ENCODE measurements at regions not wholly inside any gene's neighbourhood (a gene's known extent, or its start where the extent isn't known, plus 50 kb on each side); places are given as distances from the start of the nearest gene placed in this dataset.
"Not testable (repeated sequence)": the region's sequence is repeated elsewhere in the genome, so short reads cannot be mapped to it uniquely, and the experiment has no call there.

DNA sequence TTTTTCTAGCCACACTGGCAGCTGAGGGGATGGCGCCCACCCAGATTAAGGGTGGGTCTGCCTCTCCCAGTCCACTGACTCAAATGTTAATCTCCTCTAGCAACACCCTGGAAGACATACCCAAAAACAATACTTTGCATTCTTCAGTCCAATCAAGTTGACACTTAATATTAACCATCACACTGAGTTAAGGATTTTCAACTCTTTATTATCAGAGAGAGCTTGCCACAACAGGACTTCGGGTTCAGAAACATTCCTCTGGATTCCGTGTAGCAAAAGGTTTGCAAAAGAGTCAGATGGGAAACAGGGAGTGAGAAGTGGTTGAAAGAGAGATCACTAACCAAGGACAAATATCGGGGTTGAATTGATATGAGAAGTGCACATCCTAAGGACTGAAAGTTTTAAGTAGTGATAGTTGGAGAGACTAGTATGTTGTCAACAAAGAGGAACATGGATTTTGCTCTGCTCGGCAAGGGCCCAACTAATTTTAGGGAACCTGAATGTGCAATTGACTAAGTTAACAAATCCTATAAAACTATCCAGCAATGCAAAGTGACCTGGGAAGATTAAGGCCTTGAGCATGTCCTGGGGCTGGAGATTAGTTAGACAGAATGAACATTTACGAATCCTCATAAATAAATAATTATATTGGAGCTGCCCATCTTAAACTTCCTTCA is 137.0 kb upstream of the TENT5A start:
- H3K79me2 ChIP-seq (ENCODE audit: insufficient read depth, low read depth, low read length), result no peaks in the 10 kb centered on the region
- no TSS peak for BruUV-seq (replicated peaks)
- TF ChIP-seq, protein P1, sequence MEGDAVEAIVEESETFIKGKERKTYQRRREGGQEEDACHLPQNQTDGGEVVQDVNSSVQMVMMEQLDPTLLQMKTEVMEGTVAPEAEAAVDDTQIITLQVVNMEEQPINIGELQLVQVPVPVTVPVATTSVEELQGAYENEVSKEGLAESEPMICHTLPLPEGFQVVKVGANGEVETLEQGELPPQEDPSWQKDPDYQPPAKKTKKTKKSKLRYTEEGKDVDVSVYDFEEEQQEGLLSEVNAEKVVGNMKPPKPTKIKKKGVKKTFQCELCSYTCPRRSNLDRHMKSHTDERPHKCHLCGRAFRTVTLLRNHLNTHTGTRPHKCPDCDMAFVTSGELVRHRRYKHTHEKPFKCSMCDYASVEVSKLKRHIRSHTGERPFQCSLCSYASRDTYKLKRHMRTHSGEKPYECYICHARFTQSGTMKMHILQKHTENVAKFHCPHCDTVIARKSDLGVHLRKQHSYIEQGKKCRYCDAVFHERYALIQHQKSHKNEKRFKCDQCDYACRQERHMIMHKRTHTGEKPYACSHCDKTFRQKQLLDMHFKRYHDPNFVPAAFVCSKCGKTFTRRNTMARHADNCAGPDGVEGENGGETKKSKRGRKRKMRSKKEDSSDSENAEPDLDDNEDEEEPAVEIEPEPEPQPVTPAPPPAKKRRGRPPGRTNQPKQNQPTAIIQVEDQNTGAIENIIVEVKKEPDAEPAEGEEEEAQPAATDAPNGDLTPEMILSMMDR (conservative IDR thresholded peaks at IDR 0.05; ENCODE audit: low read length), result no peak
- TF ChIP-seq EZH2phosphoT487 (IDR thresholded peaks at IDR 0.05; ENCODE audit: borderline replicate concordance, low read depth, low read length), result no peak

DNA sequence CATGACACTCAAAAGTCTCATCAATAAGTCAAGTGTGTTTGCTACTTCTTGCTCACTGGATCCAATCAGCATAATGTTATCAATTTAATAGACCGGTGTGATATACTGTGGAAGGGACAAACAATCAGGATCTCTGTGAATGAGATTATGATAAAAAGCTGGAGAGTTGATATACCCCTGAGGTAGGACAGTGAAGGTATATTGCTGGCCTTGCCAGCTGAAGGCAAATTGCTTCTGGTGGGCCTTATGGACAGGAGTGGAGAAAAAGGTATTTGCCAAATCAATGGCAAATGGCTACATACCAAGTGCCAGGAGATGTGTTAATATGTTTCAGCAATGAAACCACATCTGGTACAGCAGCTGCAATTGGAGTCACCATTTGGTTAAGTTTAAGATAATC is 134.4 kb upstream of the TENT5A start:
- CTCF ChIA-PET (ENCODE audit: unreplicated experiment); H3K9me3 ChIP-seq (ENCODE audit: low read length); H3K4me1 ChIP-seq (ENCODE audit: insufficient read depth, low read length, poor library complexity, severe bottlenecking); intact Hi-C loops (cut with micrococcal nuclease; ENCODE audit: unreplicated experiment); BruUV-seq (replicated peaks); H3K79me2 ChIP-seq (ENCODE audit: insufficient read depth, low read depth, low read length); POLR2A ChIA-PET; H3K4me2 ChIP-seq (ENCODE audit: low read length); DNase-seq (ENCODE audit: low spot score); H2AFZ ChIP-seq (ENCODE audit: low read length); H3K4me3 ChIP-seq (ENCODE audit: low read depth, low read length, poor library complexity, severe bottlenecking); H4K20me1 ChIP-seq (ENCODE audit: insufficient read depth, low read length); H3K36me3 ChIP-seq (ENCODE audit: insufficient read depth, low read length); H3K9me2 ChIP-seq (ENCODE audit: insufficient read depth, low read length); H3K27ac ChIP-seq (ENCODE audit: low read depth, low read length, poor library complexity, severe bottlenecking): not testable (repeated sequence)

More for the DNA sequence above, 137.0 kb upstream of the TENT5A start:
- H3K4me1 ChIP-seq (ENCODE audit: insufficient read depth, low read length, poor library complexity, severe bottlenecking), result no peaks in the 10 kb centered on the region
- H4K20me1 ChIP-seq (ENCODE audit: insufficient read depth, low read length), result no peaks in the 10 kb centered on the region
- no peak for DNase-seq (ENCODE audit: low spot score)
- no peaks in the 10 kb centered on the region for H3K9me3 ChIP-seq (ENCODE audit: low read length)
- POLR2A ChIA-PET, result interaction anchor here (1.0 kb wide), 1 partner anchor 10 kb away, joined by 3 read pairs; no protein-coding TSS in a partner anchor
- H3K27ac ChIP-seq (ENCODE audit: low read depth, low read length, poor library complexity, severe bottlenecking), result no peak overlapping the region
- H3K4me2 ChIP-seq (ENCODE audit: low read length), result no peak overlapping the region
- no peak overlapping the region for H2AFZ ChIP-seq (ENCODE audit: low read length)
- no peaks in the 10 kb centered on the region for H3K36me3 ChIP-seq (ENCODE audit: insufficient read depth, low read length)
- intact Hi-C loops (cut with micrococcal nuclease; ENCODE audit: unreplicated experiment), result no loop called here
- no peak overlapping the region for H3K4me3 ChIP-seq (ENCODE audit: low read depth, low read length, poor library complexity, severe bottlenecking)
- H3K9me2 ChIP-seq (ENCODE audit: insufficient read depth, low read length), result no peaks in the 10 kb centered on the region
- CTCF ChIA-PET (ENCODE audit: unreplicated experiment), result no interaction called here

DNA sequence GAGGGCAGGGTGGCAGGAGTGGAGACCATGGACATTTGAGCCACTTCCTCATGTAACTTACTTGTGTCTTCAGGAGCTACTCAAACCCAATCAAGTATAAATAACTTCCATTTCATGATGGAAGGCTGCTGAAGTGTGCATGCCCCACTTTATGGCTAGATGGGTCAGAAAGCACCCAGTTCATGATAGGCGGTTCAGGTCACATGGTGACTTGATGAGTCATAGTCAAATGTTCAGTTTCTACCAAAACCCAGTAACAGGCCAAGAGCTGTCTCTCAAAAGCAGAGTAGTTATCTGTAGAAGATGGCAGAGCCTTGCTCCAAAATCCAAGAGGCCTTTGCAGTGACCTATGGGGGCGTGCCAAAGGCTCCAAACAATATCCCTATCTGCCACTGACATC is 133.7 kb upstream of the TENT5A start:
- intact Hi-C loops (cut with micrococcal nuclease; ENCODE audit: unreplicated experiment), result no loop called here
- H3K4me1 ChIP-seq (ENCODE audit: insufficient read depth, low read length, poor library complexity, severe bottlenecking), result no peaks in the 10 kb centered on the region
- H3K9me3 ChIP-seq (ENCODE audit: low read length), result no peaks in the 10 kb centered on the region
- CTCF ChIA-PET (ENCODE audit: unreplicated experiment), result no interaction called here
- no peaks in the 10 kb centered on the region for H4K20me1 ChIP-seq (ENCODE audit: insufficient read depth, low read length)
- BruUV-seq (replicated peaks), result no TSS peak
- POLR2A ChIA-PET, result no interaction called here
- H3K4me2 ChIP-seq (ENCODE audit: low read length), result no peak overlapping the region
- TF ChIP-seq, protein P1 (conservative IDR thresholded peaks at IDR 0.05; ENCODE audit: low read length), result no peak
- TF ChIP-seq EZH2phosphoT487 (IDR thresholded peaks at IDR 0.05; ENCODE audit: borderline replicate concordance, low read depth, low read length), result no peak
- no peaks in the 10 kb centered on the region for H3K9me2 ChIP-seq (ENCODE audit: insufficient read depth, low read length)
- DNase-seq (ENCODE audit: low spot score), result no peak
- H3K36me3 ChIP-seq (ENCODE audit: insufficient read depth, low read length), result no peaks in the 10 kb centered on the region
- H2AFZ ChIP-seq (ENCODE audit: low read length), result no peak overlapping the region
- H3K79me2 ChIP-seq (ENCODE audit: insufficient read depth, low read depth, low read length), result no peaks in the 10 kb centered on the region
- no peak overlapping the region for H3K27ac ChIP-seq (ENCODE audit: low read depth, low read length, poor library complexity, severe bottlenecking)
- no peak overlapping the region for H3K4me3 ChIP-seq (ENCODE audit: low read depth, low read length, poor library complexity, severe bottlenecking)

Measured in OCI-LY7 (cell line).